Transverse colon (tissue), 4 donors: ENCODE measurements at regions not wholly inside any gene's neighbourhood (a gene's known extent, or its start where the extent isn't known, plus 50 kb on each side); places are given as distances from the start of the nearest gene placed in this dataset.

Source experiments
- EP300 ChIP-seq: sonication (generic); formaldehyde crosslinking; IDR thresholded peaks from one replicate; pipeline ENCODE4 v1.6.1; 2017; ENCODE audit warnings: antibody characterized with exemption, low read depth
- POLR2A ChIP-seq: fragments of 450-650 bp; IDR thresholded peaks from one replicate; pipeline ENCODE4 v1.6.1; 2016; ENCODE audit warnings: antibody characterized with exemption, mild to moderate bottlenecking, moderate library complexity
- POLR2AphosphoS5 ChIP-seq, 3 donors: sonication (generic); formaldehyde crosslinking; IDR thresholded peaks; one replicate each; pipeline ENCODE4 v1.6.1; 2016; ENCODE audit warnings: antibody characterized with exemption in 3 of 3
- TF ChIP-seq, protein P1 (sequence below), 5 experiments: fragments of 200-600 bp in 3 of 5; fragments of 450-650 bp in 2 of 5; sonication (generic) in 3 of 5; IDR thresholded peaks; 1 replicate in 2 of 5; 2 replicates in 3 of 5; pipeline ENCODE4 v1.5.1; 2016 to 2017; ENCODE audit warnings: antibody characterized with exemption in 5 of 5, inconsistent platforms in 3 of 5, mild to moderate bottlenecking in 2 of 5, moderate library complexity in 1 of 5

DNA sequence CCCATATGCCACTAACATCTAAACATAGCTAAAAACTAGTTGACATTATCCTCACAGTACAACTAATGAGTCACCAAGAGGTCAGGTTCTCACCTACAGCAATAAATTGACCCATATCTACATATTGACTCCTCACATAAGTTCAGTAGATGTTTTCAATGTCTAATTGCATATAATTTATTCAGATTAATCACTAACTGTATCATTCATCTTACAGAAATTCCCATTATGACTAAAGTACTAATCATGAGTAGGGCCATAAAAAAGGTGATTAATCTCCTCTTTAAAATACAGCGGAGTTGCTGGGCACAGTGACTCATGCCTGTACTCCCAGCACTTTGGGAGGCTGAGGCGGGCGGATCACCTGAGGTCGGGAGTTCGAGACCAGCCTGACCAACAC lies 82.4 kb upstream of the ST3GAL6 start:
- TF ChIP-seq, protein P1, sequence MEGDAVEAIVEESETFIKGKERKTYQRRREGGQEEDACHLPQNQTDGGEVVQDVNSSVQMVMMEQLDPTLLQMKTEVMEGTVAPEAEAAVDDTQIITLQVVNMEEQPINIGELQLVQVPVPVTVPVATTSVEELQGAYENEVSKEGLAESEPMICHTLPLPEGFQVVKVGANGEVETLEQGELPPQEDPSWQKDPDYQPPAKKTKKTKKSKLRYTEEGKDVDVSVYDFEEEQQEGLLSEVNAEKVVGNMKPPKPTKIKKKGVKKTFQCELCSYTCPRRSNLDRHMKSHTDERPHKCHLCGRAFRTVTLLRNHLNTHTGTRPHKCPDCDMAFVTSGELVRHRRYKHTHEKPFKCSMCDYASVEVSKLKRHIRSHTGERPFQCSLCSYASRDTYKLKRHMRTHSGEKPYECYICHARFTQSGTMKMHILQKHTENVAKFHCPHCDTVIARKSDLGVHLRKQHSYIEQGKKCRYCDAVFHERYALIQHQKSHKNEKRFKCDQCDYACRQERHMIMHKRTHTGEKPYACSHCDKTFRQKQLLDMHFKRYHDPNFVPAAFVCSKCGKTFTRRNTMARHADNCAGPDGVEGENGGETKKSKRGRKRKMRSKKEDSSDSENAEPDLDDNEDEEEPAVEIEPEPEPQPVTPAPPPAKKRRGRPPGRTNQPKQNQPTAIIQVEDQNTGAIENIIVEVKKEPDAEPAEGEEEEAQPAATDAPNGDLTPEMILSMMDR (IDR thresholded peaks at IDR 0.05), result no peak
- no peak for TF ChIP-seq POLR2AphosphoS5 (IDR thresholded peaks at IDR 0.05)
- TF ChIP-seq POLR2A, result no peak
- no peak for TF ChIP-seq EP300
